ENCODE measurements at regions not wholly inside any gene's neighbourhood (a gene's known extent, or its start where the extent isn't known, plus 50 kb on each side); places are given as distances from the start of the nearest gene placed in this dataset.

GRCh38 chr5:135269199-135269598, 129.8 kb downstream of the MACROH2A1 start:
- DNase-seq (ENCODE audit: low read depth) = no peak
- no peak overlapping the region for H3K4me3 ChIP-seq (ENCODE audit: control insufficient read depth, low read depth, low read length)
- TF ChIP-seq CTCF (IDR thresholded peaks at IDR 0.05; ENCODE audit: control insufficient read depth, insufficient read depth, low read depth, low read length, missing control alignments) = no peak

- H3K4me3 ChIP-seq (ENCODE audit: control insufficient read depth, low read depth, low read length) = no peak overlapping the region
- TF ChIP-seq CTCF (IDR thresholded peaks at IDR 0.05; ENCODE audit: control insufficient read depth, insufficient read depth, low read depth, low read length, missing control alignments) = no peak
- no peak for DNase-seq (ENCODE audit: low read depth)
Measured at GRCh38 chr5:135266975-135267374, 132.1 kb downstream of the MACROH2A1 start.

DNA sequence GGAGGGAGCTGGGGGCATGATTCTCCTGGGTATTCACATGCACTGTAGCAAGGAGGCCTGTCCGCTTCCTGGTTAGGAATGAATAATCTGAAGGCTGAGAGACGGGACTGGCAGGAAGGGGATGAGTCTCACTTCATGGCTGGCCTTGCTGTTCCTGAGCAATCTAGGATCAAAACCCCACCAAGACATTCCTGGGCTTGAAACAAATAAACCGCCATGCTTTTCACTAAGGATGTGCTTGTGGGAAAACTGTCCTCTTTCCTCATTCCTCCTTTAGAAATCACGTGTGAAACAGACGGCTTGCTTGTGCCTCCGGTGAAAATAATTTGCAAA, 132.8 kb downstream of the MACROH2A1 start:
- no peak for TF ChIP-seq CTCF (IDR thresholded peaks at IDR 0.05; ENCODE audit: control insufficient read depth, insufficient read depth, low read depth, low read length, missing control alignments)
- DNase-seq (ENCODE audit: low read depth) = no peak
- no peak overlapping the region for H3K4me3 ChIP-seq (ENCODE audit: control insufficient read depth, low read depth, low read length)

- no peak for DNase-seq (ENCODE audit: low read depth)
- H3K4me3 ChIP-seq (ENCODE audit: control insufficient read depth, low read depth, low read length) = no peak overlapping the region
- no peak for TF ChIP-seq CTCF (IDR thresholded peaks at IDR 0.05; ENCODE audit: control insufficient read depth, insufficient read depth, low read depth, low read length, missing control alignments)
Measured at GRCh38 chr5:135265497-135266302, 133.3 kb downstream of the MACROH2A1 start.

DNA sequence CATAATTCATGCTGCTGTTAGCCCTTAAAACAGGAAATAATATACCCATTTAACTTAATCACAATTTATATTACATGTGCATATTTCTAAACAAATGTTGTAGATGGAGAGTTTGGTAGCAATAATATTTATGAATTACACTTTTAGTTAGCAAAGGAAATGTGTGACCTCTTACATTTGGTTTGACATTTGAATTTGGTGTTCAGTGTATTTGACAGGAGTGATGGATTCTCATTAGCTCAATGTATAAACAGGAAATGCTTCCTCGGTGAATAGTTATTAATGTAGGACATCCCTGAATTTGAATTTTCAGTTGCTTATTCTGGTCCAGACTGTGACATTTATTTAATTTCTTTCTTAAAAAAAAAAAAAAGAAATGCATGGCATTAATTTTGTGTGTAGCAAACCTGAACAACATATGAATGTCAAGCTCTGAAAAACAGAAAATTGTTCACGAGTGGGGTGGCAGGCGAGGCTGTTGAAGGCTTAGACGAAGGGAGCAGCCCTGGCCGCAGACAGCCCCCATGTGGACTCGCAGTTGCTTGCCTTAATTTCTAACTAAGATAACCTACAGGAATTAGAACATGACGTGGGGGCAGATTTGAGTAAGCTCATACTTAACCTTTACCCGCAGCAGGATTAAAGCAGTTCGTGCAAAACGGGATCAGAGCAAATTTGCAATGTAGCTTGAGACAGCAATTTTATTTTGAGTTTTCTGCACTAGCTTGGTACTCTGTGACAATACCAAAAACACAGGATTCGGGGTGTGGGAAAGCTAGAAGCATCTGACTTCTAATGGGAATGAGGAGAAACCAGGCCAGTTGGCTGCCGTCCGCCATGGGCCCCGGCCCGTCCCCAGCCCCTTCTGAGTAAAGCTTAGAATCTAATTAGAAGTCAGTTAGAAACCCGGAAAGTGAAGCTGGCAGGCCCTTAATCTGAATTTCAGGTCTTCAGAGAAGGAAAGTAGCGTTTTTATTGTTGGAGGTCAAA, 134.3 kb downstream of the MACROH2A1 start:
- no peak overlapping the region for H3K4me3 ChIP-seq (ENCODE audit: control insufficient read depth, low read depth, low read length)
- TF ChIP-seq CTCF (IDR thresholded peaks at IDR 0.05; ENCODE audit: control insufficient read depth, insufficient read depth, low read depth, low read length, missing control alignments) = no peak
- DNase-seq (ENCODE audit: low read depth) = no peak

DNA sequence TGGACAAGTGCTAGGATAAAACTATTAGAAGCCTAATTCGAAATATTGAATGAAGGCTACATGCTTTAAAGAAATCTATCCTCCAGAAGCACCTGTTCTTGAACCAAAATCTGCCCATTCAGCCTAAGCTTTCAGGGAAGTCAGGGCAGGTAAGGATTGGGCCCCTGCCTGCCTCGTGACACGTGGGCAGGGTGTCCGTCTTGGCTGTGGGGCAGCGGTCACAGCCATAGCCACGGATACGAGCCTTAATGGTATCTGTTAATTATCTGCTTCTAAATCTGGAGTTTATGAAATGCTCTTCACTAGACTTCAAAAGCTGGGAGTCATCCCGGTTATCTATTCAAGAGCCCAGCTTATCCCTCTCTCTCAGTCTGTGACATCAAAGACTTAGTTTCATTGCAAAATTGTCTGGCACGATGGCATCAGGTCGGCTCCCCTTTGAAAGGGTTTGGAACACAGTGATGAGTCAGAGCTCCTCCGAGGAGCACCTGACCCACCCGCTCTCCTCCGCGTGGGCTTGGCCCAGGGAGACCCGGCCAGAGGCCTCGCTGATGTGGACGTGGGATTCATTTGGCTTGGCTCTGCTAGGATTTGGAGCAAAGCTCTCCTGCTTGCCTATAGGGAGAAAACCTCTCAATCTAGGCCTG, 135.9 kb downstream of the MACROH2A1 start:
- no peak for DNase-seq (ENCODE audit: low read depth)
- TF ChIP-seq CTCF (IDR thresholded peaks at IDR 0.05; ENCODE audit: control insufficient read depth, insufficient read depth, low read depth, low read length, missing control alignments) = no peak
- no peak overlapping the region for H3K4me3 ChIP-seq (ENCODE audit: control insufficient read depth, low read depth, low read length)
